ENCODE measurements at regions not wholly inside any gene's neighbourhood (a gene's known extent, or its start where the extent isn't known, plus 50 kb on each side); places are given as distances from the start of the nearest gene placed in this dataset.

- TF ChIP-seq, protein P1, sequence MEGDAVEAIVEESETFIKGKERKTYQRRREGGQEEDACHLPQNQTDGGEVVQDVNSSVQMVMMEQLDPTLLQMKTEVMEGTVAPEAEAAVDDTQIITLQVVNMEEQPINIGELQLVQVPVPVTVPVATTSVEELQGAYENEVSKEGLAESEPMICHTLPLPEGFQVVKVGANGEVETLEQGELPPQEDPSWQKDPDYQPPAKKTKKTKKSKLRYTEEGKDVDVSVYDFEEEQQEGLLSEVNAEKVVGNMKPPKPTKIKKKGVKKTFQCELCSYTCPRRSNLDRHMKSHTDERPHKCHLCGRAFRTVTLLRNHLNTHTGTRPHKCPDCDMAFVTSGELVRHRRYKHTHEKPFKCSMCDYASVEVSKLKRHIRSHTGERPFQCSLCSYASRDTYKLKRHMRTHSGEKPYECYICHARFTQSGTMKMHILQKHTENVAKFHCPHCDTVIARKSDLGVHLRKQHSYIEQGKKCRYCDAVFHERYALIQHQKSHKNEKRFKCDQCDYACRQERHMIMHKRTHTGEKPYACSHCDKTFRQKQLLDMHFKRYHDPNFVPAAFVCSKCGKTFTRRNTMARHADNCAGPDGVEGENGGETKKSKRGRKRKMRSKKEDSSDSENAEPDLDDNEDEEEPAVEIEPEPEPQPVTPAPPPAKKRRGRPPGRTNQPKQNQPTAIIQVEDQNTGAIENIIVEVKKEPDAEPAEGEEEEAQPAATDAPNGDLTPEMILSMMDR (IDR thresholded peaks at IDR 0.05): no peak
- no peak for TF ChIP-seq POLR2A (IDR thresholded peaks at IDR 0.05)
Measured at GRCh38 chr5:57042524-57042931, 90.6 kb upstream of the MIER3 start.

Data from esophagus squamous epithelium (tissue), 4 donors.